SK-N-SH treated with all-trans-retinoic acid at 6 μM for 48 hours (cell line): ENCODE measurements at regions not wholly inside any gene's neighbourhood (a gene's known extent, or its start where the extent isn't known, plus 50 kb on each side); places are given as distances from the start of the nearest gene placed in this dataset.

ENCODE experiments used
- ARNTL ChIP-seq: fragments of 450-650 bp; formaldehyde crosslinking; IDR thresholded peaks from 2 replicates; pipeline ENCODE4 v1.5.0; 2020; ENCODE audit warnings: low read depth, mild to moderate bottlenecking, moderate library complexity, borderline replicate concordance
- ESRRG ChIP-seq: fragments of 250-450 bp; sonication (Bioruptor Pico); IDR thresholded peaks from 2 replicates; pipeline ENCODE4 v1.6.1; 2021; ENCODE audit warnings: mild to moderate bottlenecking
- OSR1 ChIP-seq: fragments of 250-450 bp; sonication (Bioruptor Pico); IDR thresholded peaks from 2 replicates; pipeline ENCODE4 v1.8.0; 2022; ENCODE audit warnings: moderate library complexity, mild to moderate bottlenecking, inconsistent platforms
- PATZ1 ChIP-seq: fragments of 250-450 bp; sonication (Bioruptor Pico); IDR thresholded peaks from 2 replicates; pipeline ENCODE4 v1.8.0; 2020; ENCODE audit warnings: mild to moderate bottlenecking, moderate library complexity, borderline replicate concordance
- RARB ChIP-seq: fragments of 250-450 bp; sonication (Bioruptor Pico); IDR thresholded peaks from 2 replicates; pipeline ENCODE4 v1.8.0; 2021; ENCODE audit warnings: mild to moderate bottlenecking, moderate library complexity
- TOX ChIP-seq: fragments of 250-450 bp; sonication (Bioruptor Pico); IDR thresholded peaks from 2 replicates; pipeline ENCODE4 v1.8.0; 2021; ENCODE audit warnings: mild to moderate bottlenecking, moderate library complexity, borderline replicate concordance
- TSHZ2 ChIP-seq: fragments of 250-450 bp; sonication (Bioruptor Pico); IDR thresholded peaks from 2 replicates; pipeline ENCODE4 v1.5.0; 2020; ENCODE audit warnings: mild to moderate bottlenecking, moderate library complexity
- ZFP3 ChIP-seq: fragments of 250-450 bp; sonication (Bioruptor Pico); IDR thresholded peaks from 2 replicates; pipeline ENCODE4 v1.5.0; 2020; ENCODE audit warnings: mild to moderate bottlenecking, moderate library complexity
- ZFP30 ChIP-seq: fragments of 450-650 bp; formaldehyde crosslinking; IDR thresholded peaks from 2 replicates; pipeline ENCODE4 v1.5.0; 2022; ENCODE audit warnings: mild to moderate bottlenecking, moderate library complexity
- ZNF565 ChIP-seq: fragments of 450-650 bp; formaldehyde crosslinking; conservative IDR thresholded peaks from 2 replicates; pipeline ENCODE4 v1.5.0; 2020; ENCODE audit warnings: low read depth, mild to moderate bottlenecking, moderate library complexity

GRCh38 chr1:55820501-55820900 lies 605.3 kb upstream of the USP24 start:
- TF ChIP-seq RARB: no peak
- TF ChIP-seq TOX (CRISPR knock-in tag): no peak
- no peak for TF ChIP-seq ESRRG (CRISPR knock-in tag)
- no peak for TF ChIP-seq ZNF565 (CRISPR knock-in tag)
- TF ChIP-seq ZFP3 (CRISPR knock-in tag): no peak
- TF ChIP-seq PATZ1 (CRISPR knock-in tag): no peak
- TF ChIP-seq TSHZ2 (CRISPR knock-in tag): no peak
- no peak for TF ChIP-seq OSR1 (CRISPR knock-in tag)
- no peak for TF ChIP-seq ARNTL (CRISPR knock-in tag)
- TF ChIP-seq ZFP30 (CRISPR knock-in tag): no peak
